ENCODE measurements at regions not wholly inside any gene's neighbourhood (a gene's known extent, or its start where the extent isn't known, plus 50 kb on each side); places are given as distances from the start of the nearest gene placed in this dataset.
"Not testable (repeated sequence)": the region's sequence is repeated elsewhere in the genome, so short reads cannot be mapped to it uniquely, and the experiment has no call there.

DNA sequence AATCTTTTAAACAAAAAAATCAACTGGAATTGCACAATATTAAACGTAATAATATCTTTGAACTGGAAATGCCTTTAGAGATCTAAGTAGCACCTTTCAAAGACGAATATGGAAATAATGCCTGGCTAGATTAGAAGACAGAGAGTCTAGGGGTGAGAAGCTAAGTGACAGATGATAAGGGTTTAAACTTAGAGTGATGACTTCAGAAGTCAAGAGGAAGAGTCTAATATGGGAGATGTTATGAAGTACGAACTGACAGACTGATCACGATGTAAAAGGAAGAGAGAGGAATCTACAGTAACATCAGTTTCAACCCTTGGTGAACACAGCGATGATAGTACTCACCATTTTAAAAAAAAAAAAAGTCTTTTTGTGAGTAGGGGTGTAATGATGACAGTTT, 57.9 kb downstream of the HINT1 start:
- no peak for DNase-seq (ENCODE audit: low read depth in 2 of 3, low spot score in 1 of 3)

DNA sequence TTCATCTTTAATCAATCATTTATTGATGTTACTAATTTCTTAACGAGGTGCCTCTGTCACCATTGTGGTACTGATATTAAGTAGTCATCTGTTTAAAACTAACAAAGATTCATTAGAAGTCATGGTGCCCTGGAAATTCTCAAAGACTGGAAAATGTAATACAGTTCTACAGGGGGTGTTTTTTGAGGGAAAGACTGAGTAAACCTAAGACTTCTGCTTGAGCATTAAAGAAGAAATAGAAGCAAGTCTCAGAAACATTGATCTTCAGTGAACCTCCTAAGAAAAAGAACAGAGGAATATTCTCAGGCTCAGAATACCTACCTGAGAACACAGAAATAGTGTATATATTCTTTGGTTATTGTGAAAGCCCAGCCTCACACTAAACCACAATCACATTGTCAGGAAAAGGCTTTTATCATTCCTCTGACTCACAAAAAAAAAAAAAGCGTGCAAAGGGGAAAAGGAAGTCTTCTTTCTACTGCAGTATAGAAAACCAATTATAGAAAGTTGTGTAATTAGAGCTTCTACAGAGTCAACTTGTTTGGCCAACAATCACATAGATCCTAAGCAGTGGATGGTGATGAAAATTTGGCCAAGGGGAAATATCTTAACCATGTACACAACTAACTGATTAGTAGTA, 60.8 kb downstream of the HINT1 start:
- DNase-seq (ENCODE audit: low read depth in 2 of 3, low spot score in 1 of 3): no peak

DNA sequence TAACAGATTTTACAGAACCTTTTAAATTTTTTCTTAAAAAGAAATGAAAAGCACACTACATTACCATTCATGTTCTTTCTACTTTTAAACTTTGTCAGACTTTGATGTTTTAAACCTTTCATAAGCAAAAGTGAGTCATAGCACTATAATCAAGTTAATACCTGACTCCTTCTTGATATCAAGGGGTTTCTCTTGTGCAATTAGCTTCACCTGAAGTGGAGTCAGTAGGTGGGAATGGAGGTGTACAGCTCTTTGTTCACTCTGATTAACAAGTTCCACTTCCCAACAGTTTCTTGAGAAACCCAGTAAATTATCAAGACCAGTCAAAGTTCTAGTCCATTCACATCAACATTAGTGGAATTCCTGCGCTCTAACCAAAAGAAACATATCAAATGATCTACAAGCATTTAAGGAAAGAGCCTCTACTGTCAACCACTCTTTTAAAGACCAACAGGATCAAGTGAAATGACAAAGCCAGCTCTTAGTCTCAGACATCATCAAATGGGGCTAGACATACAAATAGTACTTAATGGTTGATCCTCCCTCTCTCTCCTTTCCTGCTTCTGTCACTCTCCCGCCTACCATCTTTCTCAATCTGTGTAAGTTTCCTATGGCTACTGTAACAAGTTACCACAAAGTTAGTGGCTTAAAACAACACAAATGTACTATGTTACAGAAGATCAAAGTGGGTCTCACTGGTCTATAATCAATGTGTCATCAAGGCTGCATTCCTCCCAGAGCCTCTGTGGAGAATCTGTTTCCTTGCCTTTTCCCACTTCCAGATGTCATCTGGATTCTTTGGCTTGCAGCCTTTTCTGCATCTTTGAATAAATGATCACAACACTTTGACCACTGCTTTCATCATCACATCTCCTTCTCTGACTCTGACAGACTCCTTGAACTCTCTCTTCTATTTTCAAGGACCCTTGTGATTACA, 68.0 kb downstream of the HINT1 start:
- peak in 1 of 3 donors; percentile 16 for DNase-seq (ENCODE audit: low read depth in 2 of 3, low spot score in 1 of 3)

DNA sequence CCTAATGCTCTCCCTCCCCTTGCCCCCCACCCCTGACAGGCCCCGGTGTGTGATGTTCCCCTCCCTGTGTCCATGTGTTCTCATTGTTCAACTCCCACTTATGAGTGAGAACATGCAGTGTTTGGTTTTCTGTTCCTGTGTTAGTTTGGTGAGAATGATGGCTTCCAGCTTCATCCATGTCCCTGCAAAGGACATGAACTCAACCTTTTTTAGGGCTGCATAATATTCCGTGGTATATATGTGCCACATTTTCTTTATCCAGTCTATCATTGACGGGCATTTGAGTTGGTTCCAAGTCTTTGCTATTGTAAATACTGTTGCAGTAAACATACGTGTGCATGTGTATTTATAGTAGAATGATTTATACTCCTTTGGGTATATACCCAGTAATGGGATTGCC, 69.5 kb downstream of the HINT1 start:
- DNase-seq (ENCODE audit: low read depth in 2 of 3, low spot score in 1 of 3): not testable (repeated sequence)

DNA sequence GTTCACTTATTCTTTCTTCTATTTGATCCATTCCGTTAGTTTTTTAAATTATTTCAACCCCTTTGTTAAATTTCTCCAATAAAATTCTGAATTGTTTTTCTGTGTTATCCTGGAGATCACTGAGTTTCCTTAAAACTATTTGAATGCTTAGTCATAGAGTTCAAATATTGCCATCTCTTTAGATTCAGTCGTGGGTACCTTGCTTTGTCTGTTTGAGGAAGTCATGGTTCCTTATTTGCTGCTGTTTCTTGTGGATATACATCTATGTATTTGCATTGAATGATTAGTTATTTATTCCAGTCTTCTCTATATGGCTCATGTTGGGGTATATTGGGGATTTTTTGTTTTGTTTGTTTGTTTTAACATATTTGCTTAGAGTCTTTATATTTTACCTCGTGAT, 80.6 kb downstream of the HINT1 start:
- no peak for DNase-seq (ENCODE audit: low read depth in 2 of 3, low spot score in 1 of 3)

DNA sequence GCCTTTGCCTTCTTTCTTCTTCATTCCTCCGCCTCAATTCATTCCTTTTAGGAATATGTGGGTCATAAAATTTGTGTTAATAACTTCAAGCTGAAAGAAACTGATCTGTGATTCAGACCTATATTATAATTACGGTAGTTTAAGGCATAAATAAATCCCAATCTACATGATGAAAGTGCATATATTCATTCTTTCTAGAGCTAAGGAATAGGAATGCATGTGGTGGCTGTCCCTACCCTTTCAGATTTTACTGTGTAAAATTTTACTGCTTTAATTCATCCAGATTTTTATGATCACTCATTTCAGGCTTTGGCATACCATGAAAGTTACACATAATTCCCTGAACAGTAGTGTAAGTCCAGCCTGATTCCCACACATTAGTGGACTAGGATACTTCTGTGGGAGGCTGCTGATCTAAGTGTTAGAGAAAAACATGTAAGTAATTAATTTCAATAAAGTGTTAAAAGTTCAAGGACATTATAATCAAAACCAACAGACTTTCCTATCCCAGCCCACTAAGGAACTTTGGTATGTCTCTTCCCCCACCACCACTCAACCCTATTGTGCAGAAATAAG, 83.1 kb downstream of the HINT1 start:
- no peak for DNase-seq (ENCODE audit: low read depth in 2 of 3, low spot score in 1 of 3)

DNA sequence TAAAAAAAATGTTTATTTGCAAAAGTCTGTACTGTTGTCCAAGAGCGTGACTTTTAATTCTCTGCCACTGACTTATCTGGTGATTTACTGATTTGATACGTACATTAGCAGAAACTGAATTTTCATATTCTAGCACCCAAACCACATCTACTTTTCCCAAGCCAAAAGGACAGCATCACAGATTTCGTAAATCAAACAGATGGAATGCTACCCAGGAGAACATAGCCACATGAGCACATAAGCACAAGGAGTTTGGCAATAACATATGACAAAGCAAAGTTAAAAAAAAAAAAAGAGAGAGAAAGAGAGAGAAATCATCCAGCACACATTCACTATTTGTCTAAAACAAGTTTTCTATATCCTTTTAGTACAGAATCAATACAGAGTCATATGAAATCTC, 83.7 kb downstream of the HINT1 start:
- no peak for DNase-seq (ENCODE audit: low read depth in 2 of 3, low spot score in 1 of 3)

DNA sequence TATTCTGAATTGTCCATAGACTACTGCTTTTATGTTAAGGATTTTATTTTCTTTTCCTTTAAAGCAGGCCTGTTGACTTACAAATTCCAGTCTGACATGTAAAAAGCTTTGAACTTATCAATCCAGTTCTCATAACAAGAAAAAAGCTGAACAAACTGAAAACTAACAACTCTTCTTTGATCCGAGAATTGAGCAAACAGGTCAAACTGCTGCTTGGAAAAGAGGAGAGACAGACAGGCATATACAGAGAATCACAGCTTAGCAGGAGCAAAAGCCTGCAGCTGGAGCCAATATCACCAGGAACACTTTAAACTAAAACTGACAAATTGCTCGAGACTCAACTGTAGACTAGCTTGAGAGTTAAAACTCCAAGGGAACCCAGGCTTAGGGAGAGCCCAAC, 85.8 kb downstream of the HINT1 start:
- no peak for DNase-seq (ENCODE audit: low read depth in 2 of 3, low spot score in 1 of 3)

DNA sequence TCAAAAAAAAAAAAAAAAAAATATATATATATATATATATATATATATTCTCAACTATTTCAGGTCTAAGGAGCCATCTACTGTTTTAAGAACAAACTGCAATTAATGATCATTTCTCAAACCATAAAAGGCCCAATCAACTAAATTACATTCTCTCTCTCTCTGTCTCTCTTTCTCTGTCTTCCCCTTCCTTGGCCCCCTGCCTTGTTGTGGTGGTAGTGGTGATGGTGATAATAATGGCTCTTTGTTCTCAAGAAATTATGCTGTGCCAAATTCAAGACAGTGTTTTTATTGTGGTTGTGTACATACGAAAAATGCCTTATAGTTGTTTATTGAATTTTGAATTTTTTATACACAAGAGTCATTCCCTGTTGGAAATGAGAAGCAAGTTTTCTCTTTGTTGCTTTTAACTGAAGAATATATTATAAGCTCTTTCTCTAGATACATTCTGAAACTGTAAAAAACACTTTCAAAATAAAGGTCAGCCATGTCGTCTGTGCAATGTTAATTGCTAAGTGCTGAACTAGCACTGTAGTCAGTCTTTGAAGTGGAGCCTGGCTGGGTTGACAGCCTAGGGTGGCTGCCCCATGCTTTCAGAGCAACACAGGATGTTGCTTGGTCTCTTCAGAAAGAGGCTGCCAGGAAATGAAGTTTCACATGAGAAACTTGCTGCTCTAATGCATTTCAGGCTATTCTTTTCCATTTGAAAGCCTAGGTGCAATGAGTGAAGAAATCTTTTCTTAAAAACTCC, 96.0 kb downstream of the HINT1 start:
- peak; percentile 12 to 43 (median 30) for DNase-seq (ENCODE audit: low read depth in 2 of 3, low spot score in 1 of 3)

DNA sequence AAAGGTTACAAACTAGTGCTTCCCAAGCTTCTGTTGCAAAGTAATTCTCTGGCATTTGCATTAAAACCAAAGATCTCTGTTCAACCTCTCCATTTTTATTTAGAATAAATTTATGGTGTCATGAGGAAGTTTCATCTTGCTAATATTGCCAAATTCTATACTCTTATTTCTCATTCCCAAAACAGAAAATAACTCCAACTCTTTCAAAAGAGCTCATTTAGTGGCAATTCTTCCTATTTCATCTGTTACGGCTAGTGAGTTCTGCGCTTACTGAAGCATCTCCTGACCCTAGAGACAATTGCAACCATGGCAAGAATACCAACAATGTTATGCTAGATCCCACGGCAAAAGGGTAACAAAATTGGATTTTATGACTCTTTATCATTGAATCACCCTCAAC, 97.0 kb downstream of the HINT1 start:
- no peak for DNase-seq (ENCODE audit: low read depth in 2 of 3, low spot score in 1 of 3)

DNA sequence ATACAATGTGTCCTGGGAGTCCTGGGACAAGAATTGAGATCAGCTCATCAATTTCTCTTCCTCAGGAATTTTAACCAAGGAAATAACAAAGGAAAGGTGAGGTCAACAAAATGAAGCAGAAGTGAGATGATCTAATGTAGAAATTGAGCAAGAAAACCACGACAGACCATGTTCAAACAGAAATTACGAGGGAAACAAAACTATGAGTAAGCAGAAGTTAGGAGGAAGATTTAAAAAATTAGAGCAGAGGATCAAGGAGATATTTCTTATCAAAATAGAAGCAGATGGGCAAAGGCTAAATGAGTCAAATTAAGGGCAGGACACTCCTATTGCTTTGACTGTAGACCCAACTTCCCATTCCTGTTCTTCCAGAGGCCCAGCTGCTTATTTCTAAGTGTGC, 97.4 kb downstream of the HINT1 start:
- no peak for DNase-seq (ENCODE audit: low read depth in 2 of 3, low spot score in 1 of 3)

DNA sequence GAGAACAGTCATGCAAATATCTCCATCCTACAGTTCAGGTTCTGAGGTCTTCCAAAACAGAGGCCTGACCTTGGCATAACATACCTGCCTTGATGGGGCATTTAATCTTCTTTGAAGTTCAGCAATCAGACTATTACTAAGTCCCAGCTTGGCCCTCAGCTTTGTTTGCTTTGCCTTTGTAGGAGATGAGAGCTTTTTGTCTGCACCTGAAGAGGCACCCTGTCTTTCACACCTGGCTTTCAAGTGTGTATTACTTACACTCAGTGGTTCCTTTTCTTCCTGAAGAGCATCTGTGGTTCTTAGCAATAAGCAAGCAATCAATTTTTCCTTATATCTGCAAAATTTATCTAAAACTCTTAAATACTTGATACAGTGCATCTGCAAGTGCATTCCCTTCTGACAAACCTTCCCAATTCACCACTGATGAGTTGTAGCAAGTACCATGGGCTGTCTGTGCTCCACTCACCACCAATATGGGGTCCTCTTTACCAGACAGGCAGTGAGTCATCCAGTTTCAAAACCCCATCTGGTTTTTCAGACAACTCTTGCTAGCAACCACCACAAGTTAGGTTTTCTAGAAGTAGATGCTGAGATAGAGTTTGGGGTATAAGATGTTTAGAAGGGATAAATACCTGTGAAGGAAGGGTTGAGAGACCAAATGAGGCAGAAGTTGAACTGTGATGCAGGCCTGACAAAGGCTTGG, 100.2 kb downstream of the HINT1 start:
- DNase-seq (ENCODE audit: low read depth in 2 of 3, low spot score in 1 of 3): no peak

DNA sequence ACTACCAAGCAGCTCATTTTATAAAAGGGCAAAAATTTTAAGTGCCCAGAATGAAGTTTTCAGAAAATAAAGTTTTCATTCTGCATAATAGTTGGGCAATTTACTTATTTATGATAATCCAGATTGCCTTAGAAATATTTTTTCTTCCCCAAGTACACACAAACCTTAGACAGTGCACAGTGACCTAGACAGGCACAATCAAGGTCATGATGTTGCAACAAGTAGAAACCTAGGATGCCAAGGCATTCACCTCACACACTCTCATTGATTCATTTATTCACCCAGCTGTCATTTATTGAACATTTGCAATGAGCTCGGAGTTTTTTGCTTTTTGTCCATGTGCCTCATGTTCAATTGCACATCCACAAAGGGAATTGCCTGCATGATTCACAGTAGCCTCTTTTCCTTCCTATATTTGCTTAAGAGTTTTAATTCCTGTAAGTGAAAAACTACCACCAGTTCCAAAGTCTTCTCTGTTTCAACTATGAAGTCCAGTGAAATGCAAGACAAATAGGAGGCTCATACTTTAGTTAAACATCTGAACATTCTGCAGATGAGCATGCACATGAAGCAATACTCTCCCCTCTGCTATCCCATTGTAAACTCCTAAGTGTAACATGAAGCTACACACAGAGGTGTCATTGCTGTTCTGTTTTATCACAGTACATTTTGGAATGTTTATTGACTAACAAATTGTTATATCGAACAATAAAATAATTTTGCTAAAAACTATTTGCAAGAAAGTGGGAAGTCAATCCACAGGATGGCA, 122.9 kb downstream of the HINT1 start:
- DNase-seq (ENCODE audit: low read depth in 2 of 3, low spot score in 1 of 3): no peak

DNA sequence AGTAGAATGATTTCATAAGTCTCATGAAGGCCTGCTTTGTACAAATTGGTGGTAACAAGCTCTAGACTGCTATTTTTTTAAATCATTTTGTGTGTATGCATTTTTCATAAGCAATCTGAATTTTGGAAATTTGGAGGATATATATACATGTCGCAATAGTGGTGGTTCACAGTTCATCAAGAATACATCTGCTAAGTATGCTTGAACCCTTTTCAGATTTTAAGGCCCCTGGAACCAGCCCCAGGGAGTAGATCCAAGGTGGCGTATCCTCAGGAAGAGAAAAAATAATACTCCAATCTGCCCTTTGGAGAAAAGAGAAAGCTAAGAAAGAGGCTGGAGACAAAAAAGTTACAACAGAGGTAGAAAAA, 141.6 kb downstream of the HINT1 start:
- DNase-seq (ENCODE audit: low read depth in 2 of 3, low spot score in 1 of 3): no peak

DNA sequence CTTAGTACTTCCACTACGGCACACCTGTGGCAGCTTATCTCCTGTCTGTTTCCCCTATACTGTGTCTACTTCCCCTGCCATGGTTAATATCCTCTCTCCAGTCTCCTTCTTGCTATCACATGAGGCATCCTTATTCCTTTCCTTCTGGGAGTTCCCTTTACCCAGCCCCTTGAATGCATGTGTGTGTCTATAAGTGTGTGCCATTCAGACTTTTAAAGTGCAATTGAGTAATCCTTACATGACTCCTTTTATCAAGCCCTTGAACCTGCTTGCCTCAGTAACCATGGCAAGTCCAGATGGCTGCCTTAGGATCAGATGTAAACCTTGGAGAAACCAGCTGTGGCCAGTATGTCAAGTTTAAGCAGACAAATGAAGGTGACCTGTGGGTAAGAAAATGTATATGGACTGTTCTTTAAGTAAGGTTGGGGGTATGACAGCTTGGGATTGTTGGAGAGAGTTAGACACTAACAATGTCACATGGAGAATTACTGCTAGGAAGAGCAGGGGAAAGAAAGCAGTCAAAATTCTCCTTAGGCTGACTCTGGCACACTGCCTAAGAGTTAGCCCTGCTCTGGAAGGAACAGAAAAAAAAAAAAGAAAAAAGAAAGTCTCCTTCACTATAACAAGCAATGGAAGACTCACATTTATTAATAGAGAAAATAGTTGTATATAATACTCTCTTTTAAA, 142.1 kb downstream of the HINT1 start:
- DNase-seq (ENCODE audit: low read depth in 2 of 3, low spot score in 1 of 3): no peak

GRCh38 chr5:131021646-131022045, 143.4 kb downstream of the HINT1 start:
- DNase-seq (ENCODE audit: low read depth in 2 of 3, low spot score in 1 of 3): no peak

DNA sequence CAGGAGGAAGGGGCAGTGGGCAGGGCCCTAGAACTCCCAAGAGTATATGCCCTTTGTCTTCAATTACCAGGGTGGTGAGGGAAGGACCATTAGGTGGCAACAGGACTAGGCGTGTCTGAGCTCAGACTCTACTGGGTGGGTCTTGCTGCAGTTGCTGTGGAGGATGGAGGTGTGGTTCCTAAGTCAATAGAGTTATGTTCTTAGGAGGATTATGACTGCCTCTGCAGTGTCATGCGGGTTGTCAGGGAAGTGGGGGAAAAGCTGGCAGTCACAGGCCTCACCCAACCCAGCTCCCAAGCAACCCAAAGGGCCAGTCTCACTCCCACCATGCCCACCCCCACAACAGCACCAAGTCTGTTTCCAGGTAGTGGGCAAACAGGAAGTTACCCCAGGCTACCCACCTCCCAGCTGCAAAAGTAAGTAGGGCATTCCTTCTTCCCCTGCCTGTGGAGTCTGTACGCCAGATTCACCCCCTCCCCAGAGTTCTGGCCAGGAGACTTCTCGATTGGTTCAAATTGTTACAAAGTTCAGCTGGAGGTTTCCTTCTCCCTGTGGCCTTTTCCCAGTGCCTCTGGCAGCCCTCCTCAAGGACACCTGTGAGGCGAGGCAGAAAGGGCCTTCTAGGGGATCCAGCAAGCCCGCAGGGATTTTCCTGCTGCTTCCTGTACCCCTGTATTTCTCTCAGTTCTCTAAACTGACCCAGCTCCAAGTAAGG, 145.3 kb downstream of the HINT1 start:
- no peak for DNase-seq (ENCODE audit: low read depth in 2 of 3, low spot score in 1 of 3)

- DNase-seq (ENCODE audit: low read depth in 2 of 3, low spot score in 1 of 3): no peak
Measured at GRCh38 chr5:131019111-131019510, 145.9 kb downstream of the HINT1 start.

GRCh38 chr5:131008329-131008728, 156.7 kb downstream of the HINT1 start:
- DNase-seq (ENCODE audit: low read depth in 2 of 3, low spot score in 1 of 3): no peak

Data from stimulated activated CD4-positive, alpha-beta T cell treated with anti-CD3 and anti-CD28 coated beads, Interleukin-12 subunit alpha, Interleukin-12 subunit beta, amount 100 ng/mL, for 48 hours (primary cell).